GM20000 (cell line): ENCODE measurements at regions not wholly inside any gene's neighbourhood (a gene's known extent, or its start where the extent isn't known, plus 50 kb on each side); places are given as distances from the start of the nearest gene placed in this dataset.

Source experiments
- DNase-seq: peaks from one replicate; pipeline ENCODE4 v3.0.0; 2012; ENCODE audit warnings: low spot score
- CTCF ChIP-seq: IDR thresholded peaks from 2 replicates; pipeline ENCODE4 v1.5.1; 2012; ENCODE audit warnings: mild to moderate bottlenecking, control low read depth; ENCODE audit errors: extremely low read depth, missing control alignments

GRCh38 chr1:221161571-221162041, 282.4 kb downstream of the HLX start:
- DNase-seq = no peak
- TF ChIP-seq CTCF = no peak

- TF ChIP-seq CTCF = no peak
- no peak for DNase-seq
Measured at GRCh38 chr1:221162352-221162751, 283.1 kb downstream of the HLX start.

GRCh38 chr1:221162939-221163338, 283.7 kb downstream of the HLX start:
- TF ChIP-seq CTCF = no peak
- DNase-seq = no peak

- TF ChIP-seq CTCF = no peak
- DNase-seq = no peak
Measured at GRCh38 chr1:221164029-221164428, 284.8 kb downstream of the HLX start.

DNA sequence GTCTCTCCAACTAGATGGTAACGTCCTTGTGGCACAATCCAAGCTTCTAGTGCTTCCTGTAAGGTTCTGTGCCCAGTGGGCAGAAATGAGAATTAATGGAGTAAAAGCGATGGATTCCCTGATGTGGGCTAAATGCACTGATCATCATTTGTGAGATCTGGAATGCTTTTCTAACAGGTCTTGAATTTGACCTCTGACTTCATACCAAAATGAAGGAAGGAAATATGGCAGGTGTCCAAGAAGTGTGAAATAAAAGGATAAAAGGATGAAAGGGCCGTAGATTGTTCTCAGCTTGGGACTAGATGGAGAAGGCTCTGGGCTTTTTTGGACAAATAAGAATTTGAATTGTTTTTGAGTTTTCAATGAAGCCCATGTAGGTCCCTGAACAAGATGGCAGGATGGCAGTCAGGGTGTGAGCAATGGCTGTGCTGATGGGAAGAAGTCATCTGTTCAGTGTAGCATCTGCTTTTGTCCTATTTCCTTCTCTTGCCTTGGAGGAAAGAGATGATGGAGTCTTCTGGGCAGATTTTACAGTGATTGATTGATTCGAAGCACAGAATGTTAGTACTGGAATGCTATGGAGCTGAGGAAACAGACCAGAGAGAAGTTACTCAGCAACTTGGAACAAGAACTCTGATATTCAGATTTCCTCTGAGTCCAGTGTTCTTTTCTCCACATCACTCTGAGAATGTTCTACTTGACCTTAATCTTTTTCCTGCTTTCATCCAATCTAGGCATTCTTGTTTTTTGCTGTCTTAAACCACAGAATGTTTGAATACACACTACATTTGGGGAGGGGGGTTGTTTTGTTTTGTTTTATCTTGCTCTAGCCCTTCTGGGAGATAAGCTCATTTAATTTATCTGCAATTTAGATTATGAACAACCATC, 286.0 kb downstream of the HLX start:
- no peak for DNase-seq
- TF ChIP-seq CTCF = no peak

DNA sequence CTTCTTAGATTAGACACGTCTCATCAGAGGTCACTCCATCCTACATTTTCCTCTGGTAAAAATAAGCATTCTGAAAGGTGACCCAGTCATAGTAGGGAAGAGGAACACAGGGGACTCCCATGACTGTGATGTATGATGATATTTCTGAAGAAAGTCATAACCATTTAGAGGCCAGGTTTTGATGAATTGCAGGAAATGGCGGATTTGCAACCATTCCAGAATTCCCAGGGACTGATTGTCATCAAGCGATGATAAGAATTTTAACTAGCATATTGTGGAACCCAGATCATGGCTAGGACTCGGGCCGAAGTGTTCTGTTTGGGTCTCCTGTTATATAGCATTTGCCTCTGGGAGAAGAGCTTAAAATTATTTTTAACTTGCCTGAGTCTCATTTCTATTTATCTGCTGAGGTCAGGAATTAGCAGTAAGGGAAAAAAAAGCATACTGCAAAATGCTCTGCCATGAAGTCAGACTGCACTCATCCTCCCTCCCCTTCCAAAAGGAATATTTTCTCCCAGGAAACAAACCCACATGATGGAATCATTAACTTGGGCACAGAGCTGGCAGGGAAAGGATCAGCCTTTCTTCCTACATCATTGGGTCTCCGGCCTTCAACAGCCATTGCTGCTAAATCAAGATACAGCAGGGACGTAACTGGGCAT, 286.7 kb downstream of the HLX start:
- no peak for TF ChIP-seq CTCF
- no peak for DNase-seq

DNA sequence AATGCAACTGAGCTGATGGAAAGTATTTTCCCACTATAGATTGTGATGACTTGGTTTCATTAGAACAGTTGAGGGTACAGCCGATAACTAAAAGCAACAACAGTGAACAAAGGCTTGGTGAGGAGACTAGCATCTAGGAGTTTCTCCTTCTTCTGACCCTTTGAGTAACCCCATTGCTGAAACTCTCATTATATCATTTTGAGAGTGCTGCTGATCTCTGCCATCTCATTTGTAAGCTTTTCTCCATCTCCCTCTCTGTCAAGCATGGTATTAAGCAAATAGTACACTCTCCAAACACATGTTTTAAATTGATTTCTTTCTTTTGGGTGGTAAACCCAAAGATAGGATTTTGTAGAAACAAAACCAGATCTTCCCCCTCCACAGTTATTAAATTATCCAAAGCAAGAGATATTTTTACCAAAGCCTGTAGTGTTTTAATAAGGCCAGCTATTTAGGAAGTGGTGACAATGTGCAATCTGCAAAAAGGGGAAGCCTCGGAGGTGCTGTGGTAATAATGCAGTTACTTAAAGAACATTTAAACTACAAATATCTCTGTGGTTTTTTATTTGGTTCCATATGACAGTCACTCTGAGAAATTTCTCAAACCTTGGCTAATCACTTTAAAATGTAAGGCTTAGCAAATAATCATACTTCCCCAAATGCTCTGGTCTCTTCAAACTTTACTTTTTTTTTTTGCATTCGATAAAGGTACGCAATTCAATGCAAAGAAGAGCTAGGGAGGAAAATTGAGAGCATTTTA, 287.5 kb downstream of the HLX start:
- TF ChIP-seq CTCF = no peak
- DNase-seq = peak; percentile 26
